ENCODE measurements at regions not wholly inside any gene's neighbourhood (a gene's known extent, or its start where the extent isn't known, plus 50 kb on each side); places are given as distances from the start of the nearest gene placed in this dataset.

DNA sequence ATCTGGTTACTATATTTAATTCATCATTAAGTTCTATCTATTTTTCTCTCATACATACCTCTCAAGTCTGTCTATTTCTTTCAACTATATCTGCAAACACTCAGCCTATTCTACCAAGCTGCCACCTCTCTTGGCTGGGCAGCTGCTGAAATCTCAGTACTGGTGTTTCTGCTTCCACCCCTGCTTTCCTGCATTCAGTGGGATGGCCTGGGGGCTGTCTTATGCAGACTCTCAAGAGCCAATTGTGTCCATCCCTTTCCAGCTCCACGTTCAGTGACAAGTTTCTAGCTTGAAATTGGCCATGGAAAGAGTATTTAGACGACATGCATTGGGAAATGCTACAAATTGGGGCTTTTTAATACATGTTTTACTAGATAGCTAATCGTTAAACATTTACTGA lies 378.4 kb upstream of the DPPA4 start:
- WGBS = 66% methylated on average over 3 of the region's 3 CpGs
- Histone ChIP-seq H3K9me3 (ENCODE audit: control insufficient read depth in 4 of 4, low read length in 3 of 4) (no peaks in the 10 kb centered on the region), H3K27ac (ENCODE audit: low read depth in 1 of 2, low read length in 2 of 2) (no peak overlapping the region), H3K4me3 (ENCODE audit: low read depth in 1 of 3, low read length in 3 of 3) (no peak overlapping the region), H3K27me3 (ENCODE audit: control insufficient read depth in 4 of 4, insufficient read depth in 4 of 4, low read length in 3 of 4) (no peaks in the 10 kb centered on the region), H3K36me3 (ENCODE audit: control insufficient read depth in 4 of 4, insufficient read depth in 3 of 4, low read depth in 1 of 4, low read length in 3 of 4) (no peaks in the 10 kb centered on the region), H3K9ac (ENCODE audit: low read depth in 1 of 2, low read length in 2 of 2) (no peak overlapping the region), H3K4me1 (ENCODE audit: control insufficient read depth in 4 of 4, insufficient read depth in 4 of 4, low read length in 3 of 4) (no peaks in the 10 kb centered on the region)
- TF ChIP-seq GABPA (IDR thresholded peaks at IDR 0.05 in 1 of 2, conservative IDR thresholded peaks at IDR 0.05 in 1 of 2) = no peak
- DNase-seq (ENCODE audit: low spot score) = no peak

DNA sequence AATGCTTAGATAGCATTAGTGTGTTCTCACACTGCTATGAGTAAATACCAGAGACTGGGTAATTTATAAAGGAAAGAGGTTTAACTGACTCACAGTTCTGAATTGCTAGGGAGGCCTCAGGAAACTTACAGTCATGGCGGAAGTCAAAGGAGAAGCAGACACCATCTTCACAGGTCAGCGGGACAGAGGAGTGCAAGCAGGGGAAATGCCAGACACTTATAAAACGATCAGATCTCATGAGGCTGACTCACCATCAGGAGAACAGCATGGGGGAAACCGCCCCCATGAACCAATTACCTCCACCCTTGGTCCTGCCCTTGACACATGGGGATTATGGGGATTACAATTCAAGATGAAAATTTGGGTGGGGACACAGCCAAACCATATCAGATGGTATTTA lies 381.5 kb upstream of the DPPA4 start:
- no peak overlapping the region for H3K4me3 ChIP-seq (ENCODE audit: low read depth in 1 of 3, low read length in 3 of 3)
- WGBS = 80% methylated on average over 4 of the region's 4 CpGs
- DNase-seq (ENCODE audit: low spot score) = no peak
- no peak overlapping the region for H3K27ac ChIP-seq (ENCODE audit: low read depth in 1 of 2, low read length in 2 of 2)
- H3K36me3 ChIP-seq (ENCODE audit: control insufficient read depth in 4 of 4, insufficient read depth in 3 of 4, low read depth in 1 of 4, low read length in 3 of 4) = no peaks in the 10 kb centered on the region
- H3K4me1 ChIP-seq (ENCODE audit: control insufficient read depth in 4 of 4, insufficient read depth in 4 of 4, low read length in 3 of 4) = no peaks in the 10 kb centered on the region
- H3K9me3 ChIP-seq (ENCODE audit: control insufficient read depth in 4 of 4, low read length in 3 of 4) = no peaks in the 10 kb centered on the region
- TF ChIP-seq, protein P1, sequence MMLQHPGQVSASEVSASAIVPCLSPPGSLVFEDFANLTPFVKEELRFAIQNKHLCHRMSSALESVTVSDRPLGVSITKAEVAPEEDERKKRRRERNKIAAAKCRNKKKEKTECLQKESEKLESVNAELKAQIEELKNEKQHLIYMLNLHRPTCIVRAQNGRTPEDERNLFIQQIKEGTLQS (IDR thresholded peaks at IDR 0.05) = no peak
- H3K9ac ChIP-seq (ENCODE audit: low read depth in 1 of 2, low read length in 2 of 2) = no peak overlapping the region
- H3K27me3 ChIP-seq (ENCODE audit: control insufficient read depth in 4 of 4, insufficient read depth in 4 of 4, low read length in 3 of 4) = no peaks in the 10 kb centered on the region

DNA sequence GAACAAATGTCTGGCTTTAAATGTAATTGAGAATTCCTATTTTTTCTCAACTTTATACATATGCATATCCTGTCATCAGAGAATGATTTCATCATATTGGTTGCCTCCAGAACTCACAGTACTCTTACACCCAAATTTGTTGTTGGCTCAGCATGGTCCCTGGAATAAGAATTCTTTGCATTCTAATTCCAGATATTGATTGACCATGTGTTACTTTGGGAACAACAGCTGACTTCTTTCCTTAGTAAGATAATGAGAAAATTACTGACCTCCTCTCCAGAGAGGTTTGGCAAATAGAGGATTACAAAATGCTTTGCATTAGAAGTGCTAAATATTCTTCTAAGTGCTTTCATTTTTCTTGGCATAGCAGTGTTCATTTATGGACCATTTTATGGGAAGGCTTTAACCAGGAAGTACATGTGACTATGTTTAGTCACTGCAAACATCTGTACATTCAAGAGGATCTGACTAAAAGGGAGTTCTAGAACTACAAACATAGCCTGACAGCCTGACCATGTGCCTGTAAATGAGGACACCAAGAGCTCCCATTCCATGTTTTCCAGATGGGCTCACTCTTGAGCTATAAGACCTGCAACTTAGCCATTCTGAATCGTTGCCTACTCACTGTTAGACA lies 391.6 kb upstream of the DPPA4 start:
- DNase-seq (ENCODE audit: low spot score) = no peak
- TF ChIP-seq, protein P2, sequence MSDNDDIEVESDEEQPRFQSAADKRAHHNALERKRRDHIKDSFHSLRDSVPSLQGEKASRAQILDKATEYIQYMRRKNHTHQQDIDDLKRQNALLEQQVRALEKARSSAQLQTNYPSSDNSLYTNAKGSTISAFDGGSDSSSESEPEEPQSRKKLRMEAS (IDR thresholded peaks at IDR 0.05) = no peak
- TF ChIP-seq FOXA1 (IDR thresholded peaks at IDR 0.05) = no peak
- TF ChIP-seq, protein P1 (IDR thresholded peaks at IDR 0.05) = no peak
- no peak for TF ChIP-seq NR2F2 (IDR thresholded peaks at IDR 0.05)
- no peak for TF ChIP-seq TAF1 (conservative IDR thresholded peaks at IDR 0.05)
- no peak for TF ChIP-seq EGR1 (IDR thresholded peaks at IDR 0.05; ENCODE audit: low read depth in 2 of 2)
- no peak for TF ChIP-seq RAD21 (IDR thresholded peaks at IDR 0.05)
- TF ChIP-seq, protein P3, sequence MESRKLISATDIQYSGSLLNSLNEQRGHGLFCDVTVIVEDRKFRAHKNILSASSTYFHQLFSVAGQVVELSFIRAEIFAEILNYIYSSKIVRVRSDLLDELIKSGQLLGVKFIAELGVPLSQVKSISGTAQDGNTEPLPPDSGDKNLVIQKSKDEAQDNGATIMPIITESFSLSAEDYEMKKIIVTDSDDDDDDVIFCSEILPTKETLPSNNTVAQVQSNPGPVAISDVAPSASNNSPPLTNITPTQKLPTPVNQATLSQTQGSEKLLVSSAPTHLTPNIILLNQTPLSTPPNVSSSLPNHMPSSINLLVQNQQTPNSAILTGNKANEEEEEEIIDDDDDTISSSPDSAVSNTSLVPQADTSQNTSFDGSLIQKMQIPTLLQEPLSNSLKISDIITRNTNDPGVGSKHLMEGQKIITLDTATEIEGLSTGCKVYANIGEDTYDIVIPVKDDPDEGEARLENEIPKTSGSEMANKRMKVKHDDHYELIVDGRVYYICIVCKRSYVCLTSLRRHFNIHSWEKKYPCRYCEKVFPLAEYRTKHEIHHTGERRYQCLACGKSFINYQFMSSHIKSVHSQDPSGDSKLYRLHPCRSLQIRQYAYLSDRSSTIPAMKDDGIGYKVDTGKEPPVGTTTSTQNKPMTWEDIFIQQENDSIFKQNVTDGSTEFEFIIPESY (IDR thresholded peaks at IDR 0.05) = no peak
- TF ChIP-seq RXRA (IDR thresholded peaks at IDR 0.05) = no peak
- TF ChIP-seq, protein P4, sequence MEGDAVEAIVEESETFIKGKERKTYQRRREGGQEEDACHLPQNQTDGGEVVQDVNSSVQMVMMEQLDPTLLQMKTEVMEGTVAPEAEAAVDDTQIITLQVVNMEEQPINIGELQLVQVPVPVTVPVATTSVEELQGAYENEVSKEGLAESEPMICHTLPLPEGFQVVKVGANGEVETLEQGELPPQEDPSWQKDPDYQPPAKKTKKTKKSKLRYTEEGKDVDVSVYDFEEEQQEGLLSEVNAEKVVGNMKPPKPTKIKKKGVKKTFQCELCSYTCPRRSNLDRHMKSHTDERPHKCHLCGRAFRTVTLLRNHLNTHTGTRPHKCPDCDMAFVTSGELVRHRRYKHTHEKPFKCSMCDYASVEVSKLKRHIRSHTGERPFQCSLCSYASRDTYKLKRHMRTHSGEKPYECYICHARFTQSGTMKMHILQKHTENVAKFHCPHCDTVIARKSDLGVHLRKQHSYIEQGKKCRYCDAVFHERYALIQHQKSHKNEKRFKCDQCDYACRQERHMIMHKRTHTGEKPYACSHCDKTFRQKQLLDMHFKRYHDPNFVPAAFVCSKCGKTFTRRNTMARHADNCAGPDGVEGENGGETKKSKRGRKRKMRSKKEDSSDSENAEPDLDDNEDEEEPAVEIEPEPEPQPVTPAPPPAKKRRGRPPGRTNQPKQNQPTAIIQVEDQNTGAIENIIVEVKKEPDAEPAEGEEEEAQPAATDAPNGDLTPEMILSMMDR (IDR thresholded peaks at IDR 0.05; ENCODE audit: low read depth, low read length, missing input control) = no peak
- TF ChIP-seq HNF4G (IDR thresholded peaks at IDR 0.05) = no peak
- no peak for TF ChIP-seq FOXA2 (IDR thresholded peaks at IDR 0.05)
- no peak for TF ChIP-seq YY1 (IDR thresholded peaks at IDR 0.05)
- TF ChIP-seq SP1 (IDR thresholded peaks at IDR 0.05) = no peak
- TF ChIP-seq, protein P5, sequence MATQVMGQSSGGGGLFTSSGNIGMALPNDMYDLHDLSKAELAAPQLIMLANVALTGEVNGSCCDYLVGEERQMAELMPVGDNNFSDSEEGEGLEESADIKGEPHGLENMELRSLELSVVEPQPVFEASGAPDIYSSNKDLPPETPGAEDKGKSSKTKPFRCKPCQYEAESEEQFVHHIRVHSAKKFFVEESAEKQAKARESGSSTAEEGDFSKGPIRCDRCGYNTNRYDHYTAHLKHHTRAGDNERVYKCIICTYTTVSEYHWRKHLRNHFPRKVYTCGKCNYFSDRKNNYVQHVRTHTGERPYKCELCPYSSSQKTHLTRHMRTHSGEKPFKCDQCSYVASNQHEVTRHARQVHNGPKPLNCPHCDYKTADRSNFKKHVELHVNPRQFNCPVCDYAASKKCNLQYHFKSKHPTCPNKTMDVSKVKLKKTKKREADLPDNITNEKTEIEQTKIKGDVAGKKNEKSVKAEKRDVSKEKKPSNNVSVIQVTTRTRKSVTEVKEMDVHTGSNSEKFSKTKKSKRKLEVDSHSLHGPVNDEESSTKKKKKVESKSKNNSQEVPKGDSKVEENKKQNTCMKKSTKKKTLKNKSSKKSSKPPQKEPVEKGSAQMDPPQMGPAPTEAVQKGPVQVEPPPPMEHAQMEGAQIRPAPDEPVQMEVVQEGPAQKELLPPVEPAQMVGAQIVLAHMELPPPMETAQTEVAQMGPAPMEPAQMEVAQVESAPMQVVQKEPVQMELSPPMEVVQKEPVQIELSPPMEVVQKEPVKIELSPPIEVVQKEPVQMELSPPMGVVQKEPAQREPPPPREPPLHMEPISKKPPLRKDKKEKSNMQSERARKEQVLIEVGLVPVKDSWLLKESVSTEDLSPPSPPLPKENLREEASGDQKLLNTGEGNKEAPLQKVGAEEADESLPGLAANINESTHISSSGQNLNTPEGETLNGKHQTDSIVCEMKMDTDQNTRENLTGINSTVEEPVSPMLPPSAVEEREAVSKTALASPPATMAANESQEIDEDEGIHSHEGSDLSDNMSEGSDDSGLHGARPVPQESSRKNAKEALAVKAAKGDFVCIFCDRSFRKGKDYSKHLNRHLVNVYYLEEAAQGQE (IDR thresholded peaks at IDR 0.05) = no peak
- no peak for TF ChIP-seq JUND (IDR thresholded peaks at IDR 0.05)
- TF ChIP-seq GABPA (IDR thresholded peaks at IDR 0.05 in 1 of 2, conservative IDR thresholded peaks at IDR 0.05 in 1 of 2) = no peak
- no peak for TF ChIP-seq HNF4A (conservative IDR thresholded peaks at IDR 0.05)
- Histone ChIP-seq H3K4me3 (ENCODE audit: low read depth in 1 of 3, low read length in 3 of 3) (no peak overlapping the region), H3K4me1 (ENCODE audit: control insufficient read depth in 4 of 4, insufficient read depth in 4 of 4, low read length in 3 of 4) (no peaks in the 10 kb centered on the region), H3K36me3 (ENCODE audit: control insufficient read depth in 4 of 4, insufficient read depth in 3 of 4, low read depth in 1 of 4, low read length in 3 of 4) (no peaks in the 10 kb centered on the region), H3K27me3 (ENCODE audit: control insufficient read depth in 4 of 4, insufficient read depth in 4 of 4, low read length in 3 of 4) (no peaks in the 10 kb centered on the region), H3K27ac (ENCODE audit: low read depth in 1 of 2, low read length in 2 of 2) (no peak overlapping the region), H3K9me3 (ENCODE audit: control insufficient read depth in 4 of 4, low read length in 3 of 4) (no peaks in the 10 kb centered on the region), H3K9ac (ENCODE audit: low read depth in 1 of 2, low read length in 2 of 2) (no peak overlapping the region)
- 84% methylated on average over 1 of the region's 1 CpG for WGBS
